Epithelial cell of esophagus (primary cell): ENCODE measurements at regions not wholly inside any gene's neighbourhood (a gene's known extent, or its start where the extent isn't known, plus 50 kb on each side); places are given as distances from the start of the nearest gene placed in this dataset.

Experiments
- DNase-seq: peaks from one replicate; pipeline ENCODE4 v3.0.0; 2010; ENCODE audit warnings: low read depth
- H3K4me3 ChIP-seq: 2 replicates; pipeline ENCODE4 v1.5.1; 2011; ENCODE audit warnings: mild to moderate bottlenecking, low read length, control low read depth
- TF ChIP-seq, protein P1 (sequence below): IDR thresholded peaks from 2 replicates; pipeline ENCODE4 v1.5.1; 2011; ENCODE audit warnings: low read depth, mild to moderate bottlenecking, low read length, control low read depth, inconsistent platforms; ENCODE audit not compliant: insufficient read depth; ENCODE audit errors: missing control alignments

GRCh38 chr7:131619336-131620305 is 63.2 kb upstream of the PODXL start:
- no peak overlapping the region for H3K4me3 ChIP-seq
- TF ChIP-seq, protein P1, sequence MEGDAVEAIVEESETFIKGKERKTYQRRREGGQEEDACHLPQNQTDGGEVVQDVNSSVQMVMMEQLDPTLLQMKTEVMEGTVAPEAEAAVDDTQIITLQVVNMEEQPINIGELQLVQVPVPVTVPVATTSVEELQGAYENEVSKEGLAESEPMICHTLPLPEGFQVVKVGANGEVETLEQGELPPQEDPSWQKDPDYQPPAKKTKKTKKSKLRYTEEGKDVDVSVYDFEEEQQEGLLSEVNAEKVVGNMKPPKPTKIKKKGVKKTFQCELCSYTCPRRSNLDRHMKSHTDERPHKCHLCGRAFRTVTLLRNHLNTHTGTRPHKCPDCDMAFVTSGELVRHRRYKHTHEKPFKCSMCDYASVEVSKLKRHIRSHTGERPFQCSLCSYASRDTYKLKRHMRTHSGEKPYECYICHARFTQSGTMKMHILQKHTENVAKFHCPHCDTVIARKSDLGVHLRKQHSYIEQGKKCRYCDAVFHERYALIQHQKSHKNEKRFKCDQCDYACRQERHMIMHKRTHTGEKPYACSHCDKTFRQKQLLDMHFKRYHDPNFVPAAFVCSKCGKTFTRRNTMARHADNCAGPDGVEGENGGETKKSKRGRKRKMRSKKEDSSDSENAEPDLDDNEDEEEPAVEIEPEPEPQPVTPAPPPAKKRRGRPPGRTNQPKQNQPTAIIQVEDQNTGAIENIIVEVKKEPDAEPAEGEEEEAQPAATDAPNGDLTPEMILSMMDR, result no peak
- DNase-seq, result peak; percentile 57

DNA sequence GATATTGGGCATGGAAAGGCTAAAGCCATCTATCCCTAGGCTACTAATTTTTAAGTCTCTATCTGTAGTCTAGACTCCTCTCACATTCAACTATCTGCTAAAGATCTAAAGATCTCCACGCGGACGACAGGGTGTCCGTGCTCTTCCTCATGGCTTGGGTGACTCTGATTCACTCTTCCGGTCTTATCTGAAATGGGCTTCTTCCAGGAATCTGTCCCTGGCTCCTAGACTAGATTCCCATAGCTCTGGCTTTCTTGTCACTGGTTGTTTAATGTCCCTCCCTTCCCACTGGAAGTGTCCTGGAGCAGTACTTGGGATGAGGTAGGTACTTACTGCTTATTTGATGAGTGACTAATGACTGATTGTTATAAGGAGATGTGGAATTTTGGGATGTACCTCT is 62.0 kb upstream of the PODXL start:
- TF ChIP-seq, protein P1, result no peak
- DNase-seq, result no peak
- no peak overlapping the region for H3K4me3 ChIP-seq

DNA sequence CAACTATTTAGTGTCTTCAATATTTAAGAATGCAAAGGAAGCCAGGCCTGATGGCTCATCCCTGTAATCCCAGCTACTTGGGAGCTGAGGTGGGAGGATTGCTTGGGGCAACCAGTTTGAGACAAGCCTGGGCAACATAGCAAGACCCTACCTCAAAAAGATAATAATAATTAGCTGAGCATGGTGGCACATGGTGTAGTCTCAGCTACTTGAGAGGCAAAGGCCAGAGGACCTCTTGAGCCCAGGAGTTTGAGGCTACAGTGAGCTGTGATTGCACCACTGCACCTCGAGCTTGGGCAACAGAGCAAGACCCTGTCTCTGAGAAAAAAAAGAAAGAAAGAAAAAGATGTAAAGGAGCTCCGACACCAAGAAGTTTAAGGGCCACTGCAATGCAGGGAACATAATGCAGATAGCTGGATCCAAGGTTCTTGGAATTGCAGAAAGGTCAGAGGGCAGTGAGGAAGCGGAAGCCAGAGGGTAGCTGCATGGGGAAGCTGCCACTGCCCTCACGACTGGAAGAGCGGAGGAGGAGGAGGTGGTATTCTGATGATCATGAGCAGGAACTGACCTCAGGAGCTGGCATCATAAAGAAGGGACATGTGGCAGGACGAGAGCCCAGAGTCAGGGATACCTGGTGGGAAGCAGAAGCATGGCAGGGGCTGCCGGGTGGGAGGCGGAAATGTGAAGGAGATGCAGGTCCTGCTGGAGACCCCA is 60.2 kb upstream of the PODXL start:
- H3K4me3 ChIP-seq, result no peak overlapping the region
- TF ChIP-seq, protein P1, result no peak
- DNase-seq, result no peak

DNA sequence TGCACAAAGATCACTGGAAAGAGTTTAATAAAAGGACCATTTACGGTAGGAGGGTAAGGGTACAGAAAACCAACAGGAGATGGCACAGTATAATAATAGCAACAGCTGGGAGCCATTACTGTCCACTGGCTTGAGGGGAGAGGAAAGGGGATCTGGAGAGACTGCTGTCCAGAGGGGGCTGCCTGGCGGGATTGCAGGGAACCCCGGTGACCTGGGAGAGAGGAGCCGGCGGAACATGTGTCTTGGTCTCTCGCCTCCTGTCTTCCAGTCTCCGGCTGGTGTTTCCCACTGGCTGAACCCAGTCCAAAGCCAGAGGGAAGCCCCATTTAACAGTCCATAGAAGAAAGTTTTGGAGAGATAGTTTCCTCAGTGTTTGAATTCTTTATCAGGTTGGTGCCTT is 57.5 kb upstream of the PODXL start:
- TF ChIP-seq, protein P1, result no peak
- no peak overlapping the region for H3K4me3 ChIP-seq
- DNase-seq, result no peak

- TF ChIP-seq, protein P1, result no peak
- no peak for DNase-seq
- H3K4me3 ChIP-seq, result no peak overlapping the region
These were observed 53.6 kb upstream of the PODXL start for GRCh38 chr7:131610007-131610406.

DNA sequence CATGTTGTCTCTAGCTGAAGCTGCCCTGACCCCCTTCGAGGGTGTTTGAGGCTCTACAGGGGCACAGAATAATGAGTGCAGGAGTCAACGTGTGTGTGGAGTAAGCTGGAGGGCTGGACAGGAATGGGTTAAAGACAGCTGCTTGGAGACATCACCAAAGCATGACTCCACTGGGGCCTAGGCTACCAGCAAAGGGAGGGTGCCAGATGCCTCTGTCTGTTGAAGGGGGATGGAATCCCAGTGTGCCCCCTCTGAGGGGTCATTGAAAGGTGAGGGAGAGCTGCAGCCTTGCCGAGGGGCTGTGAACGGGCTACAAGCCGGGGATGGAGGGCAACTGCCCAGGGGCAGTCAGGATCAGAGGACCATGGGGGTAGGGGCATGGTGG is 51.7 kb upstream of the PODXL start:
- no peak overlapping the region for H3K4me3 ChIP-seq
- TF ChIP-seq, protein P1, result no peak
- no peak for DNase-seq
